ENCODE measurements at regions not wholly inside any gene's neighbourhood (a gene's known extent, or its start where the extent isn't known, plus 50 kb on each side); places are given as distances from the start of the nearest gene placed in this dataset.
A peak's percentile ranks its signal among the peaks of the same experiment; 100 is the strongest.

GRCh38 chr14:53464376-53464775 lies 311.3 kb upstream of the DDHD1 start:
- no peak for DNase-seq (ENCODE audit: low read depth)
- no peak for TF ChIP-seq CTCF (conservative IDR thresholded peaks at IDR 0.05; ENCODE audit: low read depth, low read length)
- no peak overlapping the region for H3K4me3 ChIP-seq (ENCODE audit: low read depth, low read length)

GRCh38 chr14:53462931-53463778 lies 310.0 kb upstream of the DDHD1 start:
- DNase-seq (ENCODE audit: low read depth) = no peak
- H3K4me3 ChIP-seq (ENCODE audit: low read depth, low read length) = no peak overlapping the region
- no peak for TF ChIP-seq CTCF (conservative IDR thresholded peaks at IDR 0.05; ENCODE audit: low read depth, low read length)

- no peak for TF ChIP-seq CTCF (conservative IDR thresholded peaks at IDR 0.05; ENCODE audit: low read depth, low read length)
- no peak for DNase-seq (ENCODE audit: low read depth)
- H3K4me3 ChIP-seq (ENCODE audit: low read depth, low read length) = no peak overlapping the region
Observed at GRCh38 chr14:53461858-53462257, 308.7 kb upstream of the DDHD1 start.

- H3K4me3 ChIP-seq (ENCODE audit: low read depth, low read length) = no peak overlapping the region
- no peak for TF ChIP-seq CTCF (conservative IDR thresholded peaks at IDR 0.05; ENCODE audit: low read depth, low read length)
- no peak for DNase-seq (ENCODE audit: low read depth)
Observed at GRCh38 chr14:53460544-53460943, 307.4 kb upstream of the DDHD1 start.

- peak; percentile 65 for DNase-seq (ENCODE audit: low read depth)
- no peak for TF ChIP-seq CTCF (conservative IDR thresholded peaks at IDR 0.05; ENCODE audit: low read depth, low read length)
- no peak overlapping the region for H3K4me3 ChIP-seq (ENCODE audit: low read depth, low read length)
Observed at GRCh38 chr14:53458368-53458814, 305.3 kb upstream of the DDHD1 start.

- H3K4me3 ChIP-seq (ENCODE audit: low read depth, low read length) = no peak overlapping the region
- TF ChIP-seq CTCF (conservative IDR thresholded peaks at IDR 0.05; ENCODE audit: low read depth, low read length) = no peak
- no peak for DNase-seq (ENCODE audit: low read depth)
Observed at GRCh38 chr14:53456931-53457330, 303.8 kb upstream of the DDHD1 start.

Measured in choroid plexus epithelial cell (primary cell).